H1 (cell line): ENCODE measurements at regions not wholly inside any gene's neighbourhood (a gene's known extent, or its start where the extent isn't known, plus 50 kb on each side); places are given as distances from the start of the nearest gene placed in this dataset.
A peak's percentile ranks its signal among the peaks of the same experiment; 100 is the strongest.

ENCODE experiments used
- CTCF ChIA-PET: fragments of 300-600 bp; sonication (Branson Sonifier 250); formaldehyde crosslinking; loops from one replicate; lab custom pipeline; 2021; ENCODE audit not compliant: partially characterized antibody; lab: Charles Lee
- POLR2A ChIA-PET: fragments of 300-600 bp; sonication (Branson Sonifier 250); formaldehyde crosslinking; loops from one replicate; lab custom pipeline; 2021; ENCODE audit warnings: inconsistent platforms; ENCODE audit not compliant: partially characterized antibody; lab: Charles Lee
- DNase-seq, 2 experiments: peaks; one replicate each; pipeline versions ENCODE4 v3.0.0 to v3.0.0-alpha.2; 2010 to 2022; ENCODE audit warnings: low spot score in 2 of 2, low read depth in 1 of 2, mixed read lengths in 1 of 2
- FAIRE-seq: peaks from 2 replicates; lab custom pipeline; 2011; peaks lifted over from hg19 to GRCh38; lab: Jason Lieb, UNC
- H2AFZ ChIP-seq: 2 replicates; pipeline ENCODE4 v1.8.1; 2012; ENCODE audit warnings: low read length, inconsistent platforms
- H2AK5ac ChIP-seq: 2 replicates; pipeline ENCODE4 v1.6.1; 2013; ENCODE audit warnings: low read depth, low read length
- H2BK120ac ChIP-seq: replicated peaks from 2 replicates; pipeline ENCODE3; 2013; ENCODE audit warnings: low read depth, low read length, inconsistent platforms
- H2BK12ac ChIP-seq: 2 replicates; pipeline ENCODE4 v1.6.1; 2013; ENCODE audit warnings: low read depth, low read length
- H2BK15ac ChIP-seq: 2 replicates; pipeline ENCODE4 v1.6.1; 2013; ENCODE audit warnings: low read length
- H2BK20ac ChIP-seq: 2 replicates; pipeline ENCODE4 v1.6.1; 2013; ENCODE audit warnings: low read length
- H2BK5ac ChIP-seq: 2 replicates; pipeline ENCODE4 v1.6.1; 2013; ENCODE audit warnings: low read depth, low read length
- H3K14ac ChIP-seq: 2 replicates; pipeline ENCODE4 v1.6.1; 2013; ENCODE audit warnings: inconsistent platforms; ENCODE audit not compliant: insufficient read length
- H3K18ac ChIP-seq: 2 replicates; pipeline ENCODE4 v1.6.1; 2013; ENCODE audit warnings: low read length; ENCODE audit errors: extremely low read depth
- H3K23ac ChIP-seq: 2 replicates; pipeline ENCODE4 v1.6.1; 2013; ENCODE audit warnings: inconsistent platforms; ENCODE audit not compliant: insufficient read length
- H3K23me2 ChIP-seq: 2 replicates; pipeline ENCODE4 v1.6.1; 2013; ENCODE audit warnings: low read depth, low read length
- H3K27ac ChIP-seq: 2 replicates; pipeline ENCODE4 v1.6.1; 2011; ENCODE audit warnings: low read depth, low read length, inconsistent platforms
- H3K27me3 ChIP-seq, 4 experiments: replicated peaks in 1 of 4; 1 replicate in 1 of 4; 2 replicates in 3 of 4; pipeline versions ENCODE4 v1.6.1 to v1.8.1; 2011 to 2013; ENCODE audit warnings: low read length in 3 of 4, mild to moderate bottlenecking in 3 of 4, inconsistent platforms in 2 of 4, mixed read lengths in 2 of 4, moderate library complexity in 1 of 4; ENCODE audit not compliant: control insufficient read depth in 3 of 4, insufficient read depth in 3 of 4; ENCODE audit errors: extremely low read depth in 1 of 4
- H3K36me3 ChIP-seq, 4 experiments: 2 replicates each; pipeline versions ENCODE4 v1.6.1 to v1.8.1; 2011 to 2013; ENCODE audit warnings: mild to moderate bottlenecking in 4 of 4, low read length in 3 of 4, moderate library complexity in 2 of 4, control low read depth in 1 of 4, inconsistent platforms in 1 of 4; ENCODE audit not compliant: insufficient read depth in 4 of 4, control insufficient read depth in 2 of 4
- H3K4ac ChIP-seq: replicated peaks from 2 replicates; pipeline ENCODE3; 2013; ENCODE audit warnings: low read length, low read depth, mixed read lengths, inconsistent platforms; ENCODE audit not compliant: insufficient read length
- H3K4me1 ChIP-seq, 4 experiments: replicated peaks in 1 of 4; 1 replicate in 1 of 4; 2 replicates in 3 of 4; pipeline versions ENCODE4 v1.6.1 to v1.8.1; 2011 to 2013; ENCODE audit warnings: low read length in 3 of 4, inconsistent platforms in 2 of 4, mixed read lengths in 1 of 4; ENCODE audit not compliant: insufficient read depth in 4 of 4, control insufficient read depth in 3 of 4
- H3K4me2 ChIP-seq, 2 experiments: 2 replicates each; pipeline versions ENCODE4 v1.6.1 to v1.8.1; 2011 to 2013; ENCODE audit warnings: low read depth in 2 of 2, low read length in 2 of 2, control low read depth in 1 of 2, inconsistent platforms in 1 of 2, mild to moderate bottlenecking in 1 of 2; ENCODE audit not compliant: insufficient read depth in 1 of 2
- H3K4me3 ChIP-seq, 4 experiments: fragments of 200-600, 300-600 bp in 1 of 4; sonication (generic), shearing (Covaris generic), sonication (Bioruptor Twin) in 1 of 4; 2 replicates each; pipeline versions ENCODE4 v1.5.1 to v1.8.1; 2011 to 2016; ENCODE audit warnings: low read length in 4 of 4, low read depth in 3 of 4, control low read depth in 2 of 4, inconsistent platforms in 2 of 4, mild to moderate bottlenecking in 2 of 4, mixed read lengths in 1 of 4, moderate library complexity in 1 of 4; ENCODE audit not compliant: insufficient read depth in 2 of 4; ENCODE audit errors: extremely low read depth in 1 of 4
- H3K56ac ChIP-seq: replicated peaks from 2 replicates; pipeline ENCODE3; 2013; ENCODE audit warnings: low read depth, mild to moderate bottlenecking, mixed read lengths, low read length, inconsistent platforms; ENCODE audit not compliant: insufficient read length
- H3K79me1 ChIP-seq: 2 replicates; pipeline ENCODE4 v1.6.1; 2013; ENCODE audit warnings: low read depth, low read length, control low read depth
- H3K79me2 ChIP-seq, 2 experiments: 2 replicates each; pipeline versions ENCODE4 v1.6.1 to v1.8.1; 2012 to 2013; ENCODE audit warnings: low read length in 2 of 2, mild to moderate bottlenecking in 2 of 2, inconsistent platforms in 1 of 2; ENCODE audit not compliant: insufficient read depth in 2 of 2, control insufficient read depth in 1 of 2
- H3K9ac ChIP-seq, 4 experiments: replicated peaks in 1 of 4; 1 replicate in 1 of 4; 2 replicates in 3 of 4; pipeline versions ENCODE4 v1.6.1 to v1.8.1; 2011 to 2013; ENCODE audit warnings: low read depth in 3 of 4, low read length in 3 of 4, control low read depth in 2 of 4, mild to moderate bottlenecking in 2 of 4, moderate library complexity in 2 of 4, inconsistent platforms in 1 of 4; ENCODE audit errors: extremely low read depth in 1 of 4
- H3K9me3 ChIP-seq, 2 experiments: 2 replicates each; pipeline versions ENCODE4 v1.6.1 to v1.8.1; 2012 to 2013; ENCODE audit warnings: mild to moderate bottlenecking in 2 of 2, moderate library complexity in 2 of 2, control low read depth in 1 of 2, inconsistent platforms in 1 of 2, low read depth in 1 of 2, low read length in 1 of 2, mixed read lengths in 1 of 2; ENCODE audit not compliant: insufficient read depth in 2 of 2
- H4K20me1 ChIP-seq, 2 experiments: replicated peaks in 1 of 2; 2 replicates each; pipeline versions ENCODE3 to v1.8.1; 2011 to 2013; ENCODE audit warnings: inconsistent platforms in 2 of 2, low read length in 2 of 2, mild to moderate bottlenecking in 1 of 2; ENCODE audit not compliant: insufficient read depth in 2 of 2, control insufficient read depth in 1 of 2
- H4K5ac ChIP-seq: 2 replicates; pipeline ENCODE4 v1.6.1; 2013; ENCODE audit warnings: low read length, low read depth, mixed read lengths, inconsistent platforms; ENCODE audit not compliant: insufficient read length
- H4K8ac ChIP-seq: 2 replicates; pipeline ENCODE4 v1.8.0; 2013; ENCODE audit warnings: mild to moderate bottlenecking, moderate library complexity, low read length, inconsistent platforms; ENCODE audit not compliant: insufficient read depth; ENCODE audit errors: extremely low read depth
- H4K91ac ChIP-seq: replicated peaks from 2 replicates; pipeline ENCODE3; 2013; ENCODE audit warnings: low read length, mixed read lengths, inconsistent platforms; ENCODE audit not compliant: insufficient read length
- JUND ChIP-seq: IDR thresholded peaks from 2 replicates; pipeline ENCODE4 v1.6.1; 2011; ENCODE audit warnings: mild to moderate bottlenecking, improper control_type of control experiment, low read length
- KDM1A ChIP-seq: fragments of 200-600, 300-600 bp; sonication (generic); IDR thresholded peaks from 2 replicates; pipeline ENCODE4 v1.7.1; 2016; ENCODE audit warnings: mild to moderate bottlenecking, low read length, borderline replicate concordance
- KDM5A ChIP-seq: fragments of 200-600 bp; IDR thresholded peaks from 2 replicates; pipeline ENCODE4 v1.7.1; 2012; ENCODE audit warnings: mild to moderate bottlenecking, low read length, inconsistent platforms, mixed read lengths
- RNF2 ChIP-seq: fragments of 200-900, 300-1000 bp; sonication (generic); IDR thresholded peaks from 2 replicates; pipeline ENCODE4 v1.7.1; 2016; ENCODE audit warnings: borderline replicate concordance, low read depth, mild to moderate bottlenecking, antibody characterized with exemption, low read length; ENCODE audit not compliant: poor library complexity, severe bottlenecking; ENCODE audit errors: missing control alignments
- WGBS, 2 experiments: shearing (Covaris generic) in 1 of 2; methylation state at CpG; one replicate each; pipeline versions ENCODE4 v1.1.6 to v1.1.7; 2013 to 2015; ENCODE audit warnings: low lambda C conversion rate in 2 of 2, mixed read lengths in 2 of 2, inconsistent platforms in 1 of 2, low coverage in 1 of 2, missing lambda C conversion rate in 1 of 2; ENCODE audit not compliant: insufficient replicate concordance in 2 of 2, insufficient coverage in 1 of 2, insufficient read length in 1 of 2; ENCODE audit errors: extremely low coverage in 1 of 2, missing lambda C conversion rate in 1 of 2; 5-methylcytosine and 5-hydroxymethylcytosine counted together

DNA sequence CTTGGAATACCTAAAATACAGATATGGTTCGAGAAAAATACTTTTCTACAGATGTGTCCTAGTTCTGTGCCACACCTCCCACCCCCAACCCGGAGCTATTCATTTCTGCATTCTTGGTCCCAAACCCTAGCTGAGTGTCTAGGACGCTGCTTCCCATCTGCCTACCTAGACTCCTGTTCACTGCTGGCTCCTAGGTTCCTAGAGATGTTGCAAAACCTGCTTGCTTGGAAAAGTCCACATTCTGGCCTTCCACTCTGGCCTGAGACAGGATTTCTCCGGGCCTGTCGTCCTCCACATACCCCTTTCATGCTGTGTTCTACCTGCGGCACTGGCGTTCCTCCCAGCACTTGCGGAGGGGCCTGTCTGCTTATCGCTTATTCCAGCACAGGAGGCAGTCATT lies 165.8 kb upstream of the CTTNBP2NL start:
- Histone ChIP-seq H3K27me3 (no peaks in the 10 kb centered on the region), H3K4ac (no peak overlapping the region), H3K23ac (no peak overlapping the region), H2BK12ac (no peak overlapping the region), H4K8ac (no peak overlapping the region), H3K23me2 (no peaks in the 10 kb centered on the region), H3K27ac (no peak overlapping the region), H3K14ac (no peak overlapping the region), H3K9ac (no peak overlapping the region), H4K91ac (no peak overlapping the region), H3K4me2 (no peak overlapping the region), H2BK15ac (0 out of 2 replicates have a peak overlapping the region, but pooled peaks have one; percentile 29), H2AFZ (no peak overlapping the region), H3K79me2 (no peaks in the 10 kb centered on the region), H3K36me3 (no peaks in the 10 kb centered on the region), H3K4me1 (peaks cover 0 to 5% (median 2%) of the 10 kb centered on the region in 4 experiments; a peak in 5 of 7 replicates), H2AK5ac (no peak overlapping the region), H3K9me3 (peaks cover 7% of the 10 kb centered on the region in 2 experiments; a peak in 2 of 4 replicates), H4K20me1 (no peaks in the 10 kb centered on the region), H2BK120ac (no peak overlapping the region), H3K79me1 (no peaks in the 10 kb centered on the region), H2BK20ac (no peak overlapping the region), H3K4me3 (no peak overlapping the region), H4K5ac (no peak overlapping the region), H3K56ac (no peak overlapping the region), H3K18ac (no peak overlapping the region), H2BK5ac (no peak overlapping the region)
- WGBS, 2 experiments, result 93% methylated on average over 9 of the region's 9 CpGs; no CpG with 5 or more reads in 1 of the 2 experiments
- ChIA-PET POLR2A (no interaction called here), CTCF (interaction anchor here (0.7 to 2.6 kb wide), 3 partner anchors 9 to 51 kb away, joined by 3 to 7 read pairs (median 3); no protein-coding TSS in a partner anchor)
- DNase-seq (no peak), FAIRE-seq (no peak)
- TF ChIP-seq KDM5A (no peak), RNF2 (no peak), JUND (no peak), KDM1A (no peak)
